ENCODE measurements at regions not wholly inside any gene's neighbourhood (a gene's known extent, or its start where the extent isn't known, plus 50 kb on each side); places are given as distances from the start of the nearest gene placed in this dataset.

- no peaks in the 10 kb centered on the region; the same call in 1 of the 3 replicates for H3K9me3 ChIP-seq (replicated peaks; ENCODE audit: control insufficient read depth, insufficient read depth, low read length)
- H3K27ac ChIP-seq (ENCODE audit: control insufficient read depth, insufficient read depth), result peak overlapping the region; percentile 90
- ChIA-PET POLR2A (interaction anchor here (0.6 to 1.1 kb wide), 5 partner anchors 14 to 494 kb away, joined by 3 to 6 read pairs (median 3); no protein-coding TSS in a partner anchor), SMC1A (ENCODE audit: uncharacterized antibody, unreplicated experiment) (interaction anchor here (0.7 to 5.7 kb wide), 20 partner anchors 10 to 493 kb away, joined by 3 to 40 read pairs (median 4); no protein-coding TSS in a partner anchor), RAD21 (ENCODE audit: unreplicated experiment) (interaction anchor here (0.6 to 3.8 kb wide), 13 partner anchors 12 to 497 kb away, joined by 3 to 36 read pairs (median 6); no protein-coding TSS in a partner anchor), CTCF (interaction anchor here (0.6 to 2.9 kb wide), 14 partner anchors 9 to 529 kb away, joined by 3 to 26 read pairs (median 3); partner anchors contain the start of gene ERCC4)
- in situ Hi-C loops (cut with MboI), result no loop called here
- peak overlapping the region; percentile 61 for H2AFZ ChIP-seq (ENCODE audit: control insufficient read depth, low read depth, low read length)
- no peaks in the 10 kb centered on the region for H3K27me3 ChIP-seq (replicated peaks in 1 of 2; ENCODE audit: control insufficient read depth in 2 of 2, insufficient read depth in 2 of 2, low read length in 1 of 2)
- TF ChIP-seq SMARCA5 (IDR thresholded peaks at IDR 0.05) (no peak), TCF7 (IDR thresholded peaks at IDR 0.05; ENCODE audit: borderline replicate concordance) (no peak), HDGF (IDR thresholded peaks at IDR 0.05) (peak; percentile 60; the same call in 1 of the 2 replicates), DPF2 (IDR thresholded peaks at IDR 0.05) (no peak), ZNF384 (IDR thresholded peaks at IDR 0.05; ENCODE audit: borderline replicate concordance, low read depth, low read length) (no peak), YBX1 (IDR thresholded peaks at IDR 0.05) (peak; percentile 55; the same call in 1 of the 2 replicates), PKNOX1 (IDR thresholded peaks at IDR 0.05) (0 out of 2 replicates have a peak, but pooled peaks have one; percentile 29)
- peak overlapping the region; percentile 70 for H3K4me2 ChIP-seq (ENCODE audit: control insufficient read depth, insufficient read depth)
- FAIRE-seq (no peak), DNase-seq (ENCODE audit: low read depth, low spot score) (no peak), ATAC-seq (peak; percentile 47)
- H3K79me2 ChIP-seq (ENCODE audit: control insufficient read depth, insufficient read depth, low read length), result no peaks in the 10 kb centered on the region
- H4K20me1 ChIP-seq (ENCODE audit: control insufficient read depth, insufficient read depth), result no peaks in the 10 kb centered on the region
- no TSS peak for BruUV-seq (replicated peaks)
- 0 out of 2 replicates have a peak overlapping the region, but pooled peaks have one; percentile 14 for H3K4me3 ChIP-seq
- no peaks in the 10 kb centered on the region for H3K36me3 ChIP-seq (ENCODE audit: control insufficient read depth in 2 of 2, insufficient read depth in 2 of 2, low read length in 1 of 2)
- intact Hi-C loops (cut with micrococcal nuclease; ENCODE audit: unreplicated experiment), result loop anchor here (1.0 to 2.0 kb wide), 2 partner anchors 46 to 162 kb away; no protein-coding TSS in a partner anchor
- H3K4me1 ChIP-seq (ENCODE audit: control insufficient read depth, insufficient read depth, low read length), result peaks cover 28% of the 10 kb centered on the region
- peak overlapping the region; percentile 59; the same call in 1 of the 2 replicates for H3K9ac ChIP-seq (ENCODE audit: control insufficient read depth, insufficient read depth, low read length)
Observed at GRCh38 chr16:13390986-13391305, 489.5 kb downstream of the SHISA9 start.
